KMS-11 (cell line): ENCODE measurements at regions not wholly inside any gene's neighbourhood (a gene's known extent, or its start where the extent isn't known, plus 50 kb on each side); places are given as distances from the start of the nearest gene placed in this dataset.

Experiments used
- H2AFZ ChIP-seq: fragments of 200-600 bp; sonication (generic); 2 replicates; pipeline ENCODE4 v1.6.1; 2016; ENCODE audit warnings: antibody characterized with exemption, mixed run types, low read depth
- H3K27ac ChIP-seq: fragments of 200-600 bp; sonication (generic); 2 replicates; pipeline ENCODE4 v1.6.1; 2016; ENCODE audit warnings: mild to moderate bottlenecking, mixed run types
- H3K27me3 ChIP-seq: fragments of 200-600 bp; sonication (generic); 2 replicates; pipeline ENCODE4 v1.6.1; 2017; ENCODE audit warnings: mild to moderate bottlenecking, low read depth, mixed run types, moderate library complexity; ENCODE audit not compliant: insufficient read depth
- H3K36me3 ChIP-seq: fragments of 200-600 bp; sonication (generic); 2 replicates; pipeline ENCODE4 v1.6.1; 2017; ENCODE audit warnings: mild to moderate bottlenecking, mixed run types; ENCODE audit not compliant: insufficient read depth
- H3K4me1 ChIP-seq: fragments of 200-600 bp; sonication (generic); 2 replicates; pipeline ENCODE4 v1.6.1; 2016; ENCODE audit warnings: mild to moderate bottlenecking, low read depth, mixed run types; ENCODE audit not compliant: poor library complexity, severe bottlenecking
- H3K4me2 ChIP-seq: fragments of 200-600 bp; sonication (generic); 2 replicates; pipeline ENCODE4 v1.7.0; 2016; ENCODE audit warnings: mild to moderate bottlenecking, mixed run types
- H3K4me3 ChIP-seq: fragments of 200-600 bp; sonication (generic); IDR thresholded peaks from 2 replicates; pipeline ENCODE4 v1.6.1; 2017; ENCODE audit warnings: low read depth, low read length, mixed read lengths; ENCODE audit not compliant: insufficient read depth
- H3K79me2 ChIP-seq: fragments of 200-600 bp; sonication (generic); 2 replicates; pipeline ENCODE4 v1.6.1; 2016; ENCODE audit warnings: low read depth, mixed run types; ENCODE audit not compliant: insufficient read depth
- H3K9ac ChIP-seq: fragments of 200-600 bp; sonication (generic); 2 replicates; pipeline ENCODE4 v1.6.1; 2016; ENCODE audit warnings: mild to moderate bottlenecking, mixed run types
- H4K20me1 ChIP-seq: fragments of 200-600 bp; sonication (generic); 2 replicates; pipeline ENCODE4 v1.6.1; 2016; ENCODE audit warnings: mild to moderate bottlenecking, mixed run types; ENCODE audit not compliant: insufficient read depth
- TF ChIP-seq, protein P1 (sequence below): fragments of 200-600 bp; sonication (generic); conservative IDR thresholded peaks from 2 replicates; pipeline ENCODE4 v1.6.1; 2017; ENCODE audit warnings: low read depth, mild to moderate bottlenecking, antibody characterized with exemption, low read length, moderate library complexity, mixed read lengths

DNA sequence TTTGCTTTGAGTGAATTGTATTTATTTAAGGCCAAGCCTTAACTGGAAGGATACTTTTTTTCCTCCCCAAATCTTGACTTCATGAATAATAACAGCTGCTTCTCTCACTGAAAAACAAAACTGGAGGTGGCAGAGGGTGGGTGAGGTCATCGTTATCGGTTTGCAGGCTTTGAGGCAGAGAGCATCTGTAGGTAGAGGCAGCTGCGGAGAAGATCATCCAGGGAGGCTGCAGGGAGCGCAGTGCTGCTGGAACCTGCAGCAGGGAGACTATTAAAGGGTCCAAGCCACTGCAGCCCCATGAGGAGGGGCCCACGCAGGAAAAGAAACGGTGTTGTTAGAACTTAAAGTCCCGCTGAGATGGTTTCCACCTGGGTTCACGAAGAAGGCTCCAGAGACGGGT lies 112.1 kb upstream of the SDK1 start:
- H3K9ac ChIP-seq, result no peak overlapping the region
- H3K79me2 ChIP-seq, result no peaks in the 10 kb centered on the region
- H3K27ac ChIP-seq, result no peak overlapping the region
- no peaks in the 10 kb centered on the region for H4K20me1 ChIP-seq
- no peak overlapping the region for H2AFZ ChIP-seq
- TF ChIP-seq, protein P1, sequence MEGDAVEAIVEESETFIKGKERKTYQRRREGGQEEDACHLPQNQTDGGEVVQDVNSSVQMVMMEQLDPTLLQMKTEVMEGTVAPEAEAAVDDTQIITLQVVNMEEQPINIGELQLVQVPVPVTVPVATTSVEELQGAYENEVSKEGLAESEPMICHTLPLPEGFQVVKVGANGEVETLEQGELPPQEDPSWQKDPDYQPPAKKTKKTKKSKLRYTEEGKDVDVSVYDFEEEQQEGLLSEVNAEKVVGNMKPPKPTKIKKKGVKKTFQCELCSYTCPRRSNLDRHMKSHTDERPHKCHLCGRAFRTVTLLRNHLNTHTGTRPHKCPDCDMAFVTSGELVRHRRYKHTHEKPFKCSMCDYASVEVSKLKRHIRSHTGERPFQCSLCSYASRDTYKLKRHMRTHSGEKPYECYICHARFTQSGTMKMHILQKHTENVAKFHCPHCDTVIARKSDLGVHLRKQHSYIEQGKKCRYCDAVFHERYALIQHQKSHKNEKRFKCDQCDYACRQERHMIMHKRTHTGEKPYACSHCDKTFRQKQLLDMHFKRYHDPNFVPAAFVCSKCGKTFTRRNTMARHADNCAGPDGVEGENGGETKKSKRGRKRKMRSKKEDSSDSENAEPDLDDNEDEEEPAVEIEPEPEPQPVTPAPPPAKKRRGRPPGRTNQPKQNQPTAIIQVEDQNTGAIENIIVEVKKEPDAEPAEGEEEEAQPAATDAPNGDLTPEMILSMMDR, result no peak
- H3K4me3 ChIP-seq, result no peak overlapping the region
- H3K36me3 ChIP-seq, result no peaks in the 10 kb centered on the region
- no peak overlapping the region for H3K4me2 ChIP-seq
- no peaks in the 10 kb centered on the region for H3K27me3 ChIP-seq
- H3K4me1 ChIP-seq, result no peaks in the 10 kb centered on the region

DNA sequence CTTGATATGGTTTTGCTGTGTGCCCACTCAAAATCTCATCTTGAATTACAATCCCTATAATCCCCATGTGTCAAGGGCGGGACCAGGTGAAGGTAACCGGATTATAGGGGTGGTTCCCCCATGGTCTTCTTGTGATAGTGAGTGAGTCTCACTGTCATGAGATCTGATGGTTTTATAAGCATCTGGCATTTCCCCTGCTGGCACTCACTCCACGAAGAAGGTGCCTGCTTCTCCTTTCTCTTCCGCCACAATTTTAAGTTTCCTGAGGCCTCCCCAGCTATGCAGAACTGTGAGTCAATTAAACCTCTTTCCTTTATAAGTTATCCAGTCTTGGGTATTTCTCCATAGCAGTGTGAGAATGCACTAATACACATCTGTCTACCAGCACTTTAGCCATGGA lies 109.5 kb upstream of the SDK1 start:
- TF ChIP-seq, protein P1, result no peak
- no peaks in the 10 kb centered on the region for H3K36me3 ChIP-seq

DNA sequence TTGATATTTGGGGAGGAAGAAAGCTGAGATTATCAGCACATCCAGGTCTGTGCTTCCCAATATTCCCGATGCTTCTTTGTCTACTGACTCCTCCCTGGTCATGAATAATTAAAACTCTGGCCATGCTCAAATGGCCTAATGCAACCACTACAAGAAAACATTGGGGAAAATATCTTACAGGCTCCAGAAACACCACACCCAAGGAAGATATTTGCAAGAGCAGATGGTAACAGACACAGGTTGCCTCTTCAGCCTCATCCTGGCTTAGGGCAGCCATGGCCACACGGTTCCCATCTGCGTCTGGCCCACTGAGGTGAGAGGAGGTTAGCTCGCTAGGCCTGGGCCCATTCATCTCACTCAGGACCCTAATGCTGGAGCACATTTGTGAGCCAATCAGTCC lies 108.4 kb upstream of the SDK1 start:
- H3K27me3 ChIP-seq, result no peaks in the 10 kb centered on the region
- no peaks in the 10 kb centered on the region for H3K36me3 ChIP-seq
- no peak overlapping the region for H3K4me3 ChIP-seq
- no peak overlapping the region for H3K9ac ChIP-seq
- H3K4me2 ChIP-seq, result no peak overlapping the region
- H3K4me1 ChIP-seq, result no peaks in the 10 kb centered on the region
- H3K27ac ChIP-seq, result no peak overlapping the region
- TF ChIP-seq, protein P1, result no peak
- no peaks in the 10 kb centered on the region for H4K20me1 ChIP-seq
- H2AFZ ChIP-seq, result no peak overlapping the region
- no peaks in the 10 kb centered on the region for H3K79me2 ChIP-seq

More for the DNA sequence above, 109.5 kb upstream of the SDK1 start:
- no peaks in the 10 kb centered on the region for H3K27me3 ChIP-seq
- no peak overlapping the region for H3K9ac ChIP-seq
- no peaks in the 10 kb centered on the region for H4K20me1 ChIP-seq
- no peak overlapping the region for H3K4me3 ChIP-seq
- no peaks in the 10 kb centered on the region for H3K79me2 ChIP-seq
- H3K4me1 ChIP-seq, result no peaks in the 10 kb centered on the region
- no peak overlapping the region for H2AFZ ChIP-seq
- H3K4me2 ChIP-seq, result no peak overlapping the region
- H3K27ac ChIP-seq, result no peak overlapping the region

DNA sequence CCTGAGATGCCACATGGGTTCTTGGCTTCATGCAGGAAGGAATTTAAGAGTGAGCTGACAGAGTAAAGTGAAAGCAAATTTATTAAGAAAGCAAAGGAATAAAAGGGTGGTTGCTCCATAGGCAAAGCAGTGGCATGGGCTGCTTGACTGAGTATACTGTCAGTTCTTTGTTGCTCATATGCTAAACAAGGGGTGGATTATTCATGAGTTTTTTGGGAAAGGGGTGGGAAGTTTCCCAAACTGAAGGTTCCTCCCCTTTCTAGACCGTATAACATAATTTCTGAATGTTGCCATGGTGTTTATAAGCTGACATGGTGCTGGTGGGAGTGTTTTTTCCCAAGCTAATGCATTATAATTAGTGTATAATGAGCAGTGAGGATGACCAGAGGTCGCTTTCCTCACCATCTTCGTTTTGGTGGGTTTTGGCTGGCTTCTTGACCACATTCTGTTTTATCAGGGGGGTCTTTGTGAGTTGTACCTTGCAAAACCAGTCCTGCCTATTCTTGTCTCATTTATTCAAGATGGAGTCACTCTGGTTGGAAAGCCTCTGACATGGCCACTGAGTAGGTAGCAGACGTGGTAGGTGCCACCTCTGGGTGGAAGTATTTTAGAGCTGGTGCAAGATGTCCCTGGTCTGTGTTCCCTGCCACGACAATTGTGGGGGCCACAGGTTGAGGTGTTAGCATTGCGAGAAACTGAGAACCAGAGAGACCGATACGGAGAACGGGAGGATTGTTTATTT lies 107.5 kb upstream of the SDK1 start:
- TF ChIP-seq, protein P1, result no peak
- H3K36me3 ChIP-seq, result no peaks in the 10 kb centered on the region
- no peak overlapping the region for H2AFZ ChIP-seq
- H3K4me3 ChIP-seq, result no peak overlapping the region
- no peaks in the 10 kb centered on the region for H3K79me2 ChIP-seq
- no peak overlapping the region for H3K27ac ChIP-seq
- H3K27me3 ChIP-seq, result no peaks in the 10 kb centered on the region
- no peaks in the 10 kb centered on the region for H4K20me1 ChIP-seq
- H3K4me1 ChIP-seq, result no peaks in the 10 kb centered on the region
- H3K4me2 ChIP-seq, result no peak overlapping the region
- H3K9ac ChIP-seq, result no peak overlapping the region
